ENCODE measurements at regions not wholly inside any gene's neighbourhood (a gene's known extent, or its start where the extent isn't known, plus 50 kb on each side); places are given as distances from the start of the nearest gene placed in this dataset.
A peak's percentile ranks its signal among the peaks of the same experiment; 100 is the strongest.

DNA sequence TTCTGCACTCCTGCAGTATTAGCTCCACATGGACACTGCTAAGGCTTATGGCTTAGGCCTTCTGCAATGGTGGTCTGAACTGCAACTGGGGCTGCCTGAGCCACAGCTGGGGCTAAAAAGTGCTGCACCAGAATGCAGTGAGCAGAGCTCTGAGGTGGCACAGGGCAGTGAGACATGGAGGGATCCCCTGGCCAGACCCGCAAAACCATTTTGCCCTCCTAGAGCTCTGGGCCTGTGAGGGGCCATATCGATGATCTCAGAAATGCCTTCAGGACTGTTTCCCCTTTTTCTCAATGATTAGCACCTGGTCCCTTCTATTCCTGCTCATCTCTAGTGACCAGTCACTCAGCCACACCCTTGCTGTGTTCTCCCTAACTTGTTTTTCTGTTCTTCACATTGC, 397.7 kb downstream of the UQCRFS1 start:
- Histone ChIP-seq H3K4me3 (ENCODE audit: low read depth, low read length) (no peak overlapping the region), H3K36me3 (ENCODE audit: insufficient read depth) (no peaks in the 10 kb centered on the region), H3K27ac (ENCODE audit: low read depth) (no peak overlapping the region), H3K4me1 (ENCODE audit: insufficient read depth) (no peaks in the 10 kb centered on the region)
- WGBS: 64% methylated on average over 2 of the region's 2 CpGs
- no peak for DNase-seq (ENCODE audit: extremely low spot score)

DNA sequence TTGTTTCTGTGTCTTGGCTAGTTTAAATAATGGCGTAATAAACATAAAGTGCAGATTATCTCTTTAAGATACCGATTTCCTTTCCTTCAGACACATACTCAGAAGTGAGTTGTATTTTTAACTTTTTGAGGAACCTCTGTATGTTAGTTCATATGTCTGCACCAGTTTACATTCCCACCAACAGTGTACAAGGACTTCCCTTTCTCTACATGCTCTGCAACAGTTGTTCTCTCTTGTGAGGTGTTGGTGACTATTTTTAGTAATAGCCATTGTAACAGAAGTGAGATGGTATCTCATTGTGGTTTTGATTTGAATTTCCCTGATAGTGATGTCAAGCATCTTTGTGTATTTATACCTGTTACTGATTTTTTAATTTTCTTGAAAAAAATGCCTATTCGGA, 418.6 kb downstream of the UQCRFS1 start:
- WGBS: 59% methylated on average over 3 of the region's 3 CpGs
- Histone ChIP-seq H3K36me3 (ENCODE audit: insufficient read depth) (no peaks in the 10 kb centered on the region), H3K4me3 (ENCODE audit: low read depth, low read length) (no peak overlapping the region), H3K27ac (ENCODE audit: low read depth) (no peak overlapping the region), H3K4me1 (ENCODE audit: insufficient read depth) (no peaks in the 10 kb centered on the region)
- no peak for DNase-seq (ENCODE audit: extremely low spot score)

DNA sequence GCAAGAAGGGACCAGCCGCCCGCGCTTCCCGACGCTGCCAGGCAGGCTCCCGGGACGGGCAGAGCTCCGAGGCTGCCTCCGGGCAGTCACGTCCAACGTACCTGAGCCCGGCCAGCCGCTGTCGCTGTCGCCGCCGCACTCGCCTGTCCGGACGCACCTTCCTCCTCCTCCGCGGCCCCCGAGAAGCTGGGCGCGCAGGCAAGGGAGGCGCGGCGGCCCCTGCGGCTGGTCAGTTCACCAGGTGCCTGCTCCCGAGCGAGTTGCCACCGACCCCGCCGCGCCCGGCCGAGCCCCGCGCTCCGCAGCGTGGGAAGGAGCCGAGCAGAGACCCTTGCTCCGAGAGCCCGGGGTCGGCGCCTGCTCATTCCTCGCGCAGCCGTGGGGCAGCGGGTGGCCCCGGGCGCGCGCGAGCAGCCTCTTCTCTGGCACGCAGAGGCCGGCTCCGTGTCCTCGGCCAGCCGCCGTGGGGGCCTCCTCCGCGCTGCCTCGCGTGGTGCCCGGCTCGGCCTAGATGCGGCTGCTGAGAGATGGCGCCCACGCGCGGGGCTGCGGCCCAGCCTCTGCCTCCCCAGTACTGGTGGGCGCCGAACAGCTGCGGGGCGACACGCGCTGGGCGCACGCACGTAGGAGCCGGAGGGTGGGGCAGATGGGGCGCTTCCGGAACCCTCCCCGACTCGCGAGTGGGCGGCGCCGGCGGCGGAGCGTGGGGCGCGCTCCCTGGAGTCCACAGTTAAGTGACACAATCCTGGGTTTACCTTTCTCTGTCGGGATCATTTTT, 419.4 kb downstream of the UQCRFS1 start:
- H3K36me3 ChIP-seq (ENCODE audit: insufficient read depth): no peaks in the 10 kb centered on the region
- H3K4me3 ChIP-seq (ENCODE audit: low read depth, low read length): peak overlapping the region; percentile 20
- 2% methylated on average over 97 of the region's 97 CpGs for WGBS

DNA sequence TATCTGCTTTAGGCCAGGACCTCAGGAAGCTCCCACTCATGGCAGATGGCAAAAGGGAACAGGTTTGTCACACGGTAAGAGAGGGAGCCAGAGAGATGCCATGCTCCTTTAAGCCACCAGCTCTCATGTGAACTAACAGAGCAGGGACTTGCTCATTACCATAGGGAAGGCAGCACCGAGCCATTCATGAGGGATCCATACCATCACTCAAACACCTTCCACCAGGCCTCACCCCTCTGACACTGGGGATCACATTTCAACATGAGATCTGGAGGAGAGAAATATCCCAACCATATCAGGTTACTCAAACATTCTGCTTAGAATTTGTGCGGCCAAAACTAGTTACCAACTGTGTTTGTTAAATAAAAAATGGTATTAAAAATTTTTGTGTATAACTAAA, 427.0 kb downstream of the UQCRFS1 start:
- no peaks in the 10 kb centered on the region for H3K4me1 ChIP-seq (ENCODE audit: insufficient read depth)
- H3K4me3 ChIP-seq (ENCODE audit: low read depth, low read length): no peak overlapping the region
- no peak overlapping the region for H3K27ac ChIP-seq (ENCODE audit: low read depth)
- DNase-seq (ENCODE audit: extremely low spot score): no peak
- no peaks in the 10 kb centered on the region for H3K36me3 ChIP-seq (ENCODE audit: insufficient read depth)
- 32% methylated on average over 3 of the region's 3 CpGs for WGBS

More for the DNA sequence above, 419.4 kb downstream of the UQCRFS1 start:
- no peak for DNase-seq (ENCODE audit: extremely low spot score)
- H3K27ac ChIP-seq (ENCODE audit: low read depth): no peak overlapping the region
- H3K4me1 ChIP-seq (ENCODE audit: insufficient read depth): no peaks in the 10 kb centered on the region

DNA sequence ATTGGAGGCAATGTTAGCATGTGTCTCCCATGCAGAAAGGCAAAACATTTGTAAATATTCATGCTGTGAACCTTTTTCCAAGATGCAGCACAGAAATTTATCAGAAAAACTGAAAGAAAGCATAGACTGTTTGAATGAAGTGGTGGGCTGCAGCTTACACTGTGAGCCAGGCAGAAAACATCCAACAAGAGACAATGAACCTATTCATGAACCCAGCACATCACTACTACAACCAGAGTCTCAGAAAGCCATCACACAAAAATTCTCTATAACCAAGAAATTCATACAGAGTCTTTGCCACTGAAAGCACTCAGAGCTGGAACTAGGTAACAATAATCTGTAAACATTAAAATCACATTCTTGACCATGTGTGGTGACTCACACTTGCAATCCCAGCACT, 448.9 kb downstream of the UQCRFS1 start:
- Histone ChIP-seq H3K27ac (ENCODE audit: low read depth) (no peak overlapping the region), H3K4me1 (ENCODE audit: insufficient read depth) (no peaks in the 10 kb centered on the region), H3K36me3 (ENCODE audit: insufficient read depth) (no peaks in the 10 kb centered on the region), H3K4me3 (ENCODE audit: low read depth, low read length) (no peak overlapping the region)
- DNase-seq (ENCODE audit: extremely low spot score): no peak

DNA sequence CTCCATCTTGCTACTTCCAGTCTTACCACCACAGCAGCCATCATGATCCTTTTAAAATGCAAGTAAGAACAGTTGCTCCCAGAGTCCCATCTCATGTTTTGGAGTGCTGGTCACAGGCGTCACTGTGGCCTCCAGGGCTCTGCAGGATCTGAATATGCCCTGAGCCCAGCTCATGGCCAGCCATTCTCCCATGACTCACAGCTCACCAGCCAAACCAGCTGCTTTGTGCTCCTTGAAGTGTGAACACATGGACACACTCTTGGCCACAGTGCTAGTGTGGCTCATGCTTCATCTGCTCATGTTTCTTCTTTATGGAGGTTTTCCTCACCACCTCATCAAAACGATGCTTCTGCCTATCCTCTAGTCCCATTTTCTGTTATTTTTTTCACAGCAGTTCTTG, 466.5 kb downstream of the UQCRFS1 start:
- H3K4me1 ChIP-seq (ENCODE audit: insufficient read depth): no peaks in the 10 kb centered on the region
- H3K36me3 ChIP-seq (ENCODE audit: insufficient read depth): no peaks in the 10 kb centered on the region
- 56% methylated on average over 2 of the region's 2 CpGs for WGBS

DNA sequence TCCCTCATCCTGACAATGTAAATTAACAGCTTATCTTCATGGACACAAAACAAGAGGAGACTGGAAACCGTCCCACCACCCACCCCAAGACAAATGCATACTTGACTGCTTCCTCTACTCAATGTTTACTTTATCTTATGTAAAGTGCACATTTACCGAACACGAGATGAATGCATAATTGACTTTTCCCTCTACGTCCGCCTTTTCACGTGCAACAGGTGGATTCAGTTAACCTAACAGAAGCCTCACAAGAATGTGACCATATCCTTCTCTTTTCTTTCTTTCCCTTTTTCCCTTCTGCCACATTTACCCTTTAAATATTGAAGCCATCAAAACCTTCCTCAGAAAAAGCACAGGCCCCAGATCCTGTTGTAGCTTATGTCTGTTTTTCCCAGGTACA, 468.0 kb downstream of the UQCRFS1 start:
- DNase-seq (ENCODE audit: extremely low spot score): no peak
- 35% methylated on average over 6 of the region's 6 CpGs for WGBS
- H3K4me3 ChIP-seq (ENCODE audit: low read depth, low read length): no peak overlapping the region
- no peaks in the 10 kb centered on the region for H3K4me1 ChIP-seq (ENCODE audit: insufficient read depth)
- H3K27ac ChIP-seq (ENCODE audit: low read depth): no peak overlapping the region
- H3K36me3 ChIP-seq (ENCODE audit: insufficient read depth): no peaks in the 10 kb centered on the region

More for the DNA sequence above, 466.5 kb downstream of the UQCRFS1 start:
- Histone ChIP-seq H3K27ac (ENCODE audit: low read depth) (no peak overlapping the region), H3K4me3 (ENCODE audit: low read depth, low read length) (no peak overlapping the region)
- DNase-seq (ENCODE audit: extremely low spot score): no peak

- Histone ChIP-seq H3K4me3 (ENCODE audit: low read depth, low read length) (no peak overlapping the region), H3K36me3 (ENCODE audit: insufficient read depth) (no peaks in the 10 kb centered on the region), H3K4me1 (ENCODE audit: insufficient read depth) (no peaks in the 10 kb centered on the region), H3K27ac (ENCODE audit: low read depth) (no peak overlapping the region)
- DNase-seq (ENCODE audit: extremely low spot score): no peak
These were observed 468.9 kb downstream of the UQCRFS1 start for GRCh38 chr19:28744014-28744413.

GRCh38 chr19:28737021-28737895, 475.7 kb downstream of the UQCRFS1 start:
- DNase-seq (ENCODE audit: extremely low spot score): peak; percentile 64
- Histone ChIP-seq H3K4me1 (ENCODE audit: insufficient read depth) (no peaks in the 10 kb centered on the region), H3K27ac (ENCODE audit: low read depth) (no peak overlapping the region), H3K4me3 (ENCODE audit: low read depth, low read length) (no peak overlapping the region), H3K36me3 (ENCODE audit: insufficient read depth) (no peaks in the 10 kb centered on the region)
- WGBS: 11% methylated on average over 6 of the region's 6 CpGs

- no peaks in the 10 kb centered on the region for H3K36me3 ChIP-seq (ENCODE audit: insufficient read depth)
- DNase-seq (ENCODE audit: extremely low spot score): no peak
- H3K4me3 ChIP-seq (ENCODE audit: low read depth, low read length): no peak overlapping the region
- no peak overlapping the region for H3K27ac ChIP-seq (ENCODE audit: low read depth)
- H3K4me1 ChIP-seq (ENCODE audit: insufficient read depth): no peaks in the 10 kb centered on the region
- WGBS: 82% methylated on average over 5 of the region's 5 CpGs
These were observed 476.4 kb downstream of the UQCRFS1 start for GRCh38 chr19:28736528-28736927.

DNA sequence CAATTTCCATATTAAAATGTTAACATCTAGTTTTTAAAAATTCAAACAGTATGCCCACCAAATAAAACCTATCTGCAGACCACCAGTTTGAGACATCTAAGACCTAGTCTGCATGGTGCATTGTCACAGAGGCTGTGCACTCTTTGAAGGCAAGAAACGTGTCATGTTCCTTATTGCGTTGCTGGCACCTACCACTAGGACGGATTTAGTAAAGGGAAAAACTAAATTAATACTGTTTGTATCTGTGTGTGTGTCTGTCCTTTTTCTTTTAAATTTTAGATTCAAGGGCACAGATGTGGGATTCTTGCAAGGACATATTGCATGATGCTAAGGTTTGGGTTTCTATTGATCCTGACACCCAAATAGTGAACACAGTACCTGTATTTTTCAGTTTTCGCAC, 481.4 kb downstream of the UQCRFS1 start:
- WGBS: 58% methylated on average over 4 of the region's 4 CpGs
- Histone ChIP-seq H3K36me3 (ENCODE audit: insufficient read depth) (no peaks in the 10 kb centered on the region), H3K27ac (ENCODE audit: low read depth) (no peak overlapping the region), H3K4me1 (ENCODE audit: insufficient read depth) (no peaks in the 10 kb centered on the region), H3K4me3 (ENCODE audit: low read depth, low read length) (no peak overlapping the region)
- no peak for DNase-seq (ENCODE audit: extremely low spot score)

GRCh38 chr19:28730791-28731512, 482.0 kb downstream of the UQCRFS1 start:
- DNase-seq (ENCODE audit: extremely low spot score): no peak
- Histone ChIP-seq H3K36me3 (ENCODE audit: insufficient read depth) (no peaks in the 10 kb centered on the region), H3K4me3 (ENCODE audit: low read depth, low read length) (no peak overlapping the region), H3K27ac (ENCODE audit: low read depth) (no peak overlapping the region), H3K4me1 (ENCODE audit: insufficient read depth) (no peaks in the 10 kb centered on the region)
- WGBS: 88% methylated on average over 3 of the region's 3 CpGs

GRCh38 chr19:28727480-28728159, 485.3 kb downstream of the UQCRFS1 start:
- Histone ChIP-seq H3K4me1 (ENCODE audit: insufficient read depth) (no peaks in the 10 kb centered on the region), H3K27ac (ENCODE audit: low read depth) (no peak overlapping the region), H3K36me3 (ENCODE audit: insufficient read depth) (no peaks in the 10 kb centered on the region), H3K4me3 (ENCODE audit: low read depth, low read length) (no peak overlapping the region)
- DNase-seq (ENCODE audit: extremely low spot score): no peak
- 28% methylated on average over 49 of the region's 49 CpGs for WGBS
